ENCODE measurements at regions not wholly inside any gene's neighbourhood (a gene's known extent, or its start where the extent isn't known, plus 50 kb on each side); places are given as distances from the start of the nearest gene placed in this dataset.
A peak's percentile ranks its signal among the peaks of the same experiment; 100 is the strongest.

DNA sequence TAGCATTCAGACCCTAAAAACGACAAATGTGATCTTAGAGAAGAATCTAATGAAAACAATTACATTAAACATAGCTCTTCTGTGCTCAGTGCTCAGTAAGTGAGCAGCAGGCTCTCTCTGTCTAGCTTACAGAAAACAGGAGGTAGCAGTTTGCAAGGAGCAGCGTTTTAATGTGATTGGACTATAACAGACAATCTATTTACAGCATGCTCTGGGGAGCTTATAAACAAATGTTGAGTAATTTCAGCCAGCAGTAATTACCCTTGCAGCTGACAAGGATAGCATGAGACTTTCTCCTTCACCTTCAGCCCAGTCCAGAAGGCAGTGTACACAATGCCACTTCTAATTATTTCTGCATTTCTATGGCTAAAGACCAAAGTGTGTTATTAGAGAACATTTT, 270.4 kb downstream of the FIGN start:
- DNase-seq (ENCODE audit: low read depth): peak; percentile 68
- no peak overlapping the region for H3K4me3 ChIP-seq (ENCODE audit: low read depth, low read length)
- TF ChIP-seq, protein P1, sequence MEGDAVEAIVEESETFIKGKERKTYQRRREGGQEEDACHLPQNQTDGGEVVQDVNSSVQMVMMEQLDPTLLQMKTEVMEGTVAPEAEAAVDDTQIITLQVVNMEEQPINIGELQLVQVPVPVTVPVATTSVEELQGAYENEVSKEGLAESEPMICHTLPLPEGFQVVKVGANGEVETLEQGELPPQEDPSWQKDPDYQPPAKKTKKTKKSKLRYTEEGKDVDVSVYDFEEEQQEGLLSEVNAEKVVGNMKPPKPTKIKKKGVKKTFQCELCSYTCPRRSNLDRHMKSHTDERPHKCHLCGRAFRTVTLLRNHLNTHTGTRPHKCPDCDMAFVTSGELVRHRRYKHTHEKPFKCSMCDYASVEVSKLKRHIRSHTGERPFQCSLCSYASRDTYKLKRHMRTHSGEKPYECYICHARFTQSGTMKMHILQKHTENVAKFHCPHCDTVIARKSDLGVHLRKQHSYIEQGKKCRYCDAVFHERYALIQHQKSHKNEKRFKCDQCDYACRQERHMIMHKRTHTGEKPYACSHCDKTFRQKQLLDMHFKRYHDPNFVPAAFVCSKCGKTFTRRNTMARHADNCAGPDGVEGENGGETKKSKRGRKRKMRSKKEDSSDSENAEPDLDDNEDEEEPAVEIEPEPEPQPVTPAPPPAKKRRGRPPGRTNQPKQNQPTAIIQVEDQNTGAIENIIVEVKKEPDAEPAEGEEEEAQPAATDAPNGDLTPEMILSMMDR (IDR thresholded peaks at IDR 0.05; ENCODE audit: insufficient read depth, low read depth, low read length): no peak

- TF ChIP-seq, protein P1 (IDR thresholded peaks at IDR 0.05; ENCODE audit: insufficient read depth, low read depth, low read length): no peak
- DNase-seq (ENCODE audit: low read depth): no peak
- H3K4me3 ChIP-seq (ENCODE audit: low read depth, low read length): no peak overlapping the region
Measured at GRCh38 chr2:163463411-163463810, 272.4 kb downstream of the FIGN start.

DNA sequence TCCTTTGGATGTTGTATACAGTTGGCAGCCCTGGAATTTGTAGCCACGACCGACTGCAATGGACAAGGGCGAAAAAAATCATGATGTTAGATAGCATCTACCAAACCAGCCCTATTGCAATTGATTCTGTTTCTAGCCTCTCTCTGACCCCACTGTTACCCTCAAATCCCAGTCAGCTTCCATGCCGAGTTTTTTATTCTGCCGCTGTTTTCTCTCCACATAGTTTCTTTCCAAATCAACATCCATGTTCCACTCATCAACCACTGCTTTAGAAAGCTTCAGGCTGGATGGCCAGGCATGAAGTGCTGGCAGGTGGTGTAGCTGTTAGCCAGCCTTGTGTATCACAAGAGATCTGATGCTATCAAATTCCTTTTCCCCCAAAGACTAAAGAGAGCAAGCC, 272.8 kb downstream of the FIGN start:
- H3K4me3 ChIP-seq (ENCODE audit: low read depth, low read length): no peak overlapping the region
- DNase-seq (ENCODE audit: low read depth): no peak
- TF ChIP-seq, protein P1 (IDR thresholded peaks at IDR 0.05; ENCODE audit: insufficient read depth, low read depth, low read length): no peak

DNA sequence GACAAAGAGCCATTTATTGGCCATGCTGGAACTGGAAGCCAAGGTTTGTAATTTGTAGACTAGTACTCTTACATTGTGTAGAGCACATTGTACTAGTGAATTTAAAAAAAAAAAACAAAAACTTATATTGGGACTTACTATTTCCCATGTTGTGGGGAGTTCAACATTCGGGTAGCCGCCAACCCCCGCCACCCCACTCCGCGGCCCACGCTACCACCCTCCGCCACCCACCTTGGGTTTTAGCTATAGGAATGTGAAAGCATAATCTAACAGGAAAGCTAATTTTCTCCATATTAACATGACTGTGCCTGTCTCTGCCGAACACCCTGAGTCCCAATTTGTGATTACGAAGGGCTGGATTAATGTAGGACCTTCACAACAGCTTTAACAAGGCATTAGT, 275.8 kb downstream of the FIGN start:
- no peak for DNase-seq (ENCODE audit: low read depth)
- no peak overlapping the region for H3K4me3 ChIP-seq (ENCODE audit: low read depth, low read length)
- TF ChIP-seq, protein P1 (IDR thresholded peaks at IDR 0.05; ENCODE audit: insufficient read depth, low read depth, low read length): no peak

DNA sequence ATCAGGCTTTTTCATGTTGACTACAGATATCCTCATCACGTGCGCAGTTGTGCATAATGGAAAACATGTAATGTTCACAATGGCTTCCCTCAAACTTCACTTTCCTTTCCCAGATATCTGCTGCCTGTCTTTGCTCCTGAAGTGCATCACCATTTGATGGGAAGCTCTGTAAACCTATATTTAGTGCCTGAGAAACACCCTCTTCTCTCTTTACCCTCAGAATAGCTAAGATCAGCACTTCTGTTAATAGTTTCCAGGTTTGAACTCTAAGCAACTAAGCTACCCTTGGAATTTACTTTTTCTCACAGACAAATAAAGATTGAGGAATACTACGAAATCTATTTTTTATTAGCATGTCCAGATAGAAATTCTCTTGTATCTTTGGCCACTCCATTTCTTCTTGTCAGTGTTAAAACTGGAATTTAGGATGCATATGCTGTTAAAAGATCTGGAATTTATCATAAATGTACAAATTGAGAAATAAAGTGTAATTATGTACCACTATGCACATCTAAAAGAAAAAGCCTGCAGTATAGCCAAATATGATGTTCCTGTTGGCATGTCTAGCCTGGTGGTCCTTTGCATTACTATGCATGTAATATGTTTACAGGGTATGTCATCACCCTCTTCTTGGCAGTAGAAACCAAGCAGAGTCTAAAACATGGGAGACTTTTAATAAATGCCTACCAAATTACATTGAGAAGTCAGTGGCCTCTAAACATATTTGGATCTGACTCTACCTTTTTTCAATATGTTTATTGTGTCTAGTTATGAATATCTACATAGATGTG, 278.7 kb downstream of the FIGN start:
- no peak for DNase-seq (ENCODE audit: low read depth)
- H3K4me3 ChIP-seq (ENCODE audit: low read depth, low read length): no peak overlapping the region
- TF ChIP-seq, protein P1 (IDR thresholded peaks at IDR 0.05; ENCODE audit: insufficient read depth, low read depth, low read length): no peak

GRCh38 chr2:163455815-163456214, 280.0 kb downstream of the FIGN start:
- TF ChIP-seq, protein P1 (IDR thresholded peaks at IDR 0.05; ENCODE audit: insufficient read depth, low read depth, low read length): no peak
- no peak for DNase-seq (ENCODE audit: low read depth)
- H3K4me3 ChIP-seq (ENCODE audit: low read depth, low read length): no peak overlapping the region

- TF ChIP-seq, protein P1 (IDR thresholded peaks at IDR 0.05; ENCODE audit: insufficient read depth, low read depth, low read length): no peak
- no peak for DNase-seq (ENCODE audit: low read depth)
- no peak overlapping the region for H3K4me3 ChIP-seq (ENCODE audit: low read depth, low read length)
Measured at GRCh38 chr2:163453920-163454319, 281.9 kb downstream of the FIGN start.
